ENCODE measurements at regions not wholly inside any gene's neighbourhood (a gene's known extent, or its start where the extent isn't known, plus 50 kb on each side); places are given as distances from the start of the nearest gene placed in this dataset.

DNA sequence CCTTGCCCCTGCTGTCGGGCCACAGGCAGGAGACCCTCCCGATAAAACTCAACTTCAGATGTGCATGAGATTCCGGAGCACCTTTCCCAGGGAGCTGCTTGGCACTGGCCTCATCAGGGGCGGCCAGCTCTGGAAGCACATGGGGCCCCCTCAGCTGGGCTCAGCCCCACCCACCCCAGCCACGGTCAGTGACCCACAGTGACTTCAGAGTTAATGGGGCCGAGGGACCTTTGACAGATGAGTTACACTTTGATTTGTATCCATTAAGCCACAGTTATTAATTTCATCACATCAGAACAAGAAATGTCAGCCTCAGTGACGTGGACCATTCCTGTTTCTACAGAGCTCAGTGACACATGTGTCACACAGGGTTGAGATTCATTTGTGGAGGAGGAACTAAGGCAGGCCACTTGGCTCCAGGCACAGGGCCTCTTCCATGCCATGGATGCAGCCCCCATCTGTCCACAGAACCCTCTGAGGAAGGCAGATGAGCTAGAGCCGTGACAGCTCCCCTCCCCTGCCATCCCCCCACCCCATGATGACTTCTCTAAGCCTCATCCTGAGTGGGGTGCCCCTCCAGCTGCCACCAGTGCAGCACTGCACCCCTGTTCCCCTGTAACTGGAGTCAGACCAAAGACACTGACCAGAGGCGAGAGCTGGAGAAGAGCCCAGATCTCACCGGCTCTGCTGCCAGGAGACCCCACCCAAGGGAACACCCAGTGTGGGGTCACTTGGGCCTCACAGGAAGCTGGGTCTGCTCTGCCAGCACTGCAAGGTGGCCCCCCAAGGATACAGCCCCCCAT, 69.4 kb upstream of the ADAMTS2 start:
- no peaks in the 10 kb centered on the region for H3K27me3 ChIP-seq (ENCODE audit: insufficient read depth, low read length, poor library complexity, severe bottlenecking)
- no peaks in the 10 kb centered on the region for H3K36me3 ChIP-seq (ENCODE audit: insufficient read depth, low read length)
- H3K4me3 ChIP-seq (ENCODE audit: low read length, poor library complexity, severe bottlenecking): no peak overlapping the region
- no peak overlapping the region for H3K9ac ChIP-seq (ENCODE audit: low read depth, low read length, poor library complexity, severe bottlenecking)
- H3K9me3 ChIP-seq (ENCODE audit: insufficient read depth, low read depth, low read length): no peaks in the 10 kb centered on the region
- H4K20me1 ChIP-seq (ENCODE audit: insufficient read depth, low read length, poor library complexity, severe bottlenecking): no peaks in the 10 kb centered on the region
- no peaks in the 10 kb centered on the region for H3K9me2 ChIP-seq (replicated peaks; ENCODE audit: low read depth, low read length)
- H3K79me2 ChIP-seq (ENCODE audit: insufficient read depth, low read length): no peaks in the 10 kb centered on the region
- H2AFZ ChIP-seq (ENCODE audit: low read length): no peak overlapping the region
- no peaks in the 10 kb centered on the region for H3K4me1 ChIP-seq (ENCODE audit: insufficient read depth, low read length, poor library complexity, severe bottlenecking)
- no peaks in the 10 kb centered on the region for H3F3A ChIP-seq (ENCODE audit: low read depth)
- no peak overlapping the region for H3K4me2 ChIP-seq (ENCODE audit: low read depth, low read length, poor library complexity, severe bottlenecking)
- no peak for TF ChIP-seq EZH2phosphoT487 (IDR thresholded peaks at IDR 0.05; ENCODE audit: borderline replicate concordance)
- TF ChIP-seq, protein P1, sequence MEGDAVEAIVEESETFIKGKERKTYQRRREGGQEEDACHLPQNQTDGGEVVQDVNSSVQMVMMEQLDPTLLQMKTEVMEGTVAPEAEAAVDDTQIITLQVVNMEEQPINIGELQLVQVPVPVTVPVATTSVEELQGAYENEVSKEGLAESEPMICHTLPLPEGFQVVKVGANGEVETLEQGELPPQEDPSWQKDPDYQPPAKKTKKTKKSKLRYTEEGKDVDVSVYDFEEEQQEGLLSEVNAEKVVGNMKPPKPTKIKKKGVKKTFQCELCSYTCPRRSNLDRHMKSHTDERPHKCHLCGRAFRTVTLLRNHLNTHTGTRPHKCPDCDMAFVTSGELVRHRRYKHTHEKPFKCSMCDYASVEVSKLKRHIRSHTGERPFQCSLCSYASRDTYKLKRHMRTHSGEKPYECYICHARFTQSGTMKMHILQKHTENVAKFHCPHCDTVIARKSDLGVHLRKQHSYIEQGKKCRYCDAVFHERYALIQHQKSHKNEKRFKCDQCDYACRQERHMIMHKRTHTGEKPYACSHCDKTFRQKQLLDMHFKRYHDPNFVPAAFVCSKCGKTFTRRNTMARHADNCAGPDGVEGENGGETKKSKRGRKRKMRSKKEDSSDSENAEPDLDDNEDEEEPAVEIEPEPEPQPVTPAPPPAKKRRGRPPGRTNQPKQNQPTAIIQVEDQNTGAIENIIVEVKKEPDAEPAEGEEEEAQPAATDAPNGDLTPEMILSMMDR (conservative IDR thresholded peaks at IDR 0.05; ENCODE audit: low read length): no peak

DNA sequence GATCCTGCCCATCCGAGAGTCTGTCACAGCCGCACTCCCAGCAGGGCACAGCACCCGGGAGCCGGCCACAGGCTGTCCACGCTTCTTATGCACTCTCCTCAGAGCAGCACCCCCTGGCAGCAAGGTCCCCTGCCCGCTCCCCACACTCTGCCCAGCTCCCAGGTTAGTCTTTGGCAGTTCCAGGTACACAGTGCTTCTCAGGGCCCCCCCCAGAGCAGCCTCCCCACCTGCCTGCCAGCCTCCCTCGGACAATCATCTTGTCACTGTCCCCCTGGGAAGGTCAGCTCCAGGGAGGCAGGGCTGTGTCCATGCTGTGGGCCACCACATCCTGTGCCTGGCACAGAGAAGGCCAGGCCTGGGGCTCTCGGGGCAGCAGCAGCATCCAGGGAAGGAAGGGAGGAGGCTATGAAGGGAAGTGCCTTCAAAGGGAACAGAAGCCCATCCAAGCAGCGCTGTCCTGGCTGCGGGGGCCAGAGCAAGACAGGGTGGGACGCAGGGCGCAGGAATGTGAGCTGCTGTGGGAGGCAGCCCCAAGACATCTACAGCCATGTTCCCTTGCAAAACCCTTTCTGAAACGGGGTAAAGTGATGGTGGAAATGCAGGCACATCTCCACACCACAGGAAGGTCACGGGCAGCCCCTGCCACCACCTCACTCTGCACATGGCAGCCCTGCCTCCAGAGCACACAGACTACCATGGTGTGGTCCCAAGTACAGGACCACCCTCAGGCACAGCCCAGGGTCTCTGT, 68.6 kb upstream of the ADAMTS2 start:
- H3K9me2 ChIP-seq (replicated peaks; ENCODE audit: low read depth, low read length): no peaks in the 10 kb centered on the region
- no peaks in the 10 kb centered on the region for H3K79me2 ChIP-seq (ENCODE audit: insufficient read depth, low read length)
- no peak overlapping the region for H3K4me3 ChIP-seq (ENCODE audit: low read length, poor library complexity, severe bottlenecking)
- TF ChIP-seq, protein P1 (conservative IDR thresholded peaks at IDR 0.05; ENCODE audit: low read length): no peak
- no peak for TF ChIP-seq EZH2phosphoT487 (IDR thresholded peaks at IDR 0.05; ENCODE audit: borderline replicate concordance)
- H3K9me3 ChIP-seq (ENCODE audit: insufficient read depth, low read depth, low read length): no peaks in the 10 kb centered on the region
- no peaks in the 10 kb centered on the region for H3K27me3 ChIP-seq (ENCODE audit: insufficient read depth, low read length, poor library complexity, severe bottlenecking)
- H3F3A ChIP-seq (ENCODE audit: low read depth): no peaks in the 10 kb centered on the region
- no peaks in the 10 kb centered on the region for H4K20me1 ChIP-seq (ENCODE audit: insufficient read depth, low read length, poor library complexity, severe bottlenecking)
- H2AFZ ChIP-seq (ENCODE audit: low read length): no peak overlapping the region
- no peak overlapping the region for H3K4me2 ChIP-seq (ENCODE audit: low read depth, low read length, poor library complexity, severe bottlenecking)
- no peaks in the 10 kb centered on the region for H3K36me3 ChIP-seq (ENCODE audit: insufficient read depth, low read length)
- H3K9ac ChIP-seq (ENCODE audit: low read depth, low read length, poor library complexity, severe bottlenecking): no peak overlapping the region
- no peaks in the 10 kb centered on the region for H3K4me1 ChIP-seq (ENCODE audit: insufficient read depth, low read length, poor library complexity, severe bottlenecking)

DNA sequence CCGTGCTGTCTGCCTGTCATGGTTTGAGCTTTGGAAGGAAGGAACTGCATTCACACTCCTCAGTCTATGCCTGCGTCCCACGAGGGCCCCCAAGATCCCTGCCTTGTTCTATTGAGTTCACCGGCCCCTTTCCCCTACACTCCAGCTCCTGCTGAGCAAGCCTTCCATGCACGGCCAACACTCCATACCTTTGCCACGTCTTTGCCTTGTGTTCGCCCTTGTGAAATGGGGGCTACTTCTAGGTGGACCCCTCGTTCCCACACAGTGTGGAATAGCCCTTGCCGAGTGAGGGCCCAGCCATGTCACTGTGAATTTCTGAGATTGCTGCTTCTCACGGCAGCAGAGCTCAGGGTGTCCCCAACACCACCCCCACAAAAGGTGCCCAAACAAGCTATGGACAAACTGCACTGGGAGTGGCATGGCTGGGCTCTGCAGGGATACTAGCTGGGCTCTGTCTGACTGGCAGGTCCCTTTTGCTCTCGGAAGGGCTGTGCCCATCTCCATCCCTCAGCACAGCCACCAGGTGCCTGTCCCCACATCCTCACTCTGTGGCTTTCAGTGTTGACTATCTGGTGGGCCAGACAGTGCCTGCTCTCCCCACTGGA, 67.9 kb upstream of the ADAMTS2 start:
- Histone ChIP-seq H3K4me2 (ENCODE audit: low read depth, low read length, poor library complexity, severe bottlenecking) (no peak overlapping the region), H4K20me1 (ENCODE audit: insufficient read depth, low read length, poor library complexity, severe bottlenecking) (no peaks in the 10 kb centered on the region), H3K9me3 (ENCODE audit: insufficient read depth, low read depth, low read length) (no peaks in the 10 kb centered on the region), H2AFZ (ENCODE audit: low read length) (no peak overlapping the region), H3F3A (ENCODE audit: low read depth) (no peaks in the 10 kb centered on the region), H3K27me3 (ENCODE audit: insufficient read depth, low read length, poor library complexity, severe bottlenecking) (no peaks in the 10 kb centered on the region), H3K79me2 (ENCODE audit: insufficient read depth, low read length) (no peaks in the 10 kb centered on the region), H3K9ac (ENCODE audit: low read depth, low read length, poor library complexity, severe bottlenecking) (no peak overlapping the region), H3K4me3 (ENCODE audit: low read length, poor library complexity, severe bottlenecking) (no peak overlapping the region), H3K9me2 (replicated peaks; ENCODE audit: low read depth, low read length) (no peaks in the 10 kb centered on the region), H3K4me1 (ENCODE audit: insufficient read depth, low read length, poor library complexity, severe bottlenecking) (no peaks in the 10 kb centered on the region), H3K36me3 (ENCODE audit: insufficient read depth, low read length) (no peaks in the 10 kb centered on the region)
- no peak for TF ChIP-seq EZH2phosphoT487 (IDR thresholded peaks at IDR 0.05; ENCODE audit: borderline replicate concordance)
- TF ChIP-seq, protein P1 (conservative IDR thresholded peaks at IDR 0.05; ENCODE audit: low read length): no peak
